AG04450 (cell line): ENCODE measurements at regions not wholly inside any gene's neighbourhood (a gene's known extent, or its start where the extent isn't known, plus 50 kb on each side); places are given as distances from the start of the nearest gene placed in this dataset.
"Not testable (repeated sequence)": the region's sequence is repeated elsewhere in the genome, so short reads cannot be mapped to it uniquely, and the experiment has no call there.

Experiments used
- CTCF ChIA-PET: fragments of 300-600, 350-600 bp; formaldehyde crosslinking; extraction: SDS; loops from one replicate; lab custom pipeline; 2022; ENCODE audit warnings: antibody characterized with exemption, inconsistent platforms; lab: Charles Lee
- POLR2A ChIA-PET: fragments of 350-600 bp; formaldehyde crosslinking; extraction: SDS; loops from one replicate; lab custom pipeline; 2021; ENCODE audit warnings: antibody characterized with exemption, inconsistent platforms; lab: Yijun Ruan, JAX
- DNase-seq: peaks from one replicate; pipeline ENCODE4 v3.0.0-alpha.2; 2011; ENCODE audit warnings: low read depth, low spot score
- H3K27ac ChIP-seq: one replicate; pipeline ENCODE4 v1.5.1; 2012; ENCODE audit warnings: low read depth, low read length, control low read depth
- H3K27me3 ChIP-seq: one replicate; pipeline ENCODE4 v1.6.0; 2012; ENCODE audit warnings: low read length; ENCODE audit not compliant: control insufficient read depth, insufficient read depth
- H3K4me3 ChIP-seq: 2 replicates; pipeline ENCODE4 v1.5.1; 2011; ENCODE audit warnings: mild to moderate bottlenecking, low read depth, low read length, control low read depth
- H3K9me3 ChIP-seq: 2 replicates; pipeline ENCODE4 v1.5.1; 2012; ENCODE audit warnings: low read length; ENCODE audit not compliant: control insufficient read depth, insufficient read depth
- TF ChIP-seq, protein P1 (sequence below): IDR thresholded peaks from 2 replicates; pipeline ENCODE4 v1.5.1; 2011; ENCODE audit warnings: low read depth, low read length, control low read depth, inconsistent platforms

DNA sequence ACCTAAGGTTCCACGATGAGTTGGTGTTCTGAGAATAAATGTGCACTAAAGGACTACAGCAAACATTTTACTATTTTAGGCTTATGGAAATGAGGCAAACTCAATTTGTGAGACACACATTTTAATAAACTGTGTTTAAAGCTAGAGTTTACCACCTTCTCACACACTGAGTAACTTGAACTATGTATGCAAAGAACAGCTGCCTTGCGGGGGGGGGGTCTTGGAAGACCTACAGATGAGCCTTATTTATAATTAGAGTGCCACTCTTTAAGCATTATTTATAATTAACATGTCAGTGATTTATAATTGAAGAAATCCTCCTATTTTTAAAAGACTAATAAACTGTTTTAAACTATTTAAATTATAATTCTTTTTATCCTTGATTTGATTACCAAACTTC, 300.4 kb downstream of the DLEU7 start:
- Histone ChIP-seq H3K27me3 (no peaks in the 10 kb centered on the region), H3K4me3 (no peak overlapping the region), H3K9me3 (no peaks in the 10 kb centered on the region), H3K27ac (no peak overlapping the region)
- ChIA-PET POLR2A (interaction anchor here (0.6 to 0.9 kb wide), 2 partner anchors 417 to 546 kb away, joined by 3 to 5 read pairs; no protein-coding TSS in a partner anchor), CTCF (interaction anchor here (1.1 kb wide), 1 partner anchor 14 kb away, joined by 3 read pairs; no protein-coding TSS in a partner anchor)
- no peak for DNase-seq
- TF ChIP-seq, protein P1, sequence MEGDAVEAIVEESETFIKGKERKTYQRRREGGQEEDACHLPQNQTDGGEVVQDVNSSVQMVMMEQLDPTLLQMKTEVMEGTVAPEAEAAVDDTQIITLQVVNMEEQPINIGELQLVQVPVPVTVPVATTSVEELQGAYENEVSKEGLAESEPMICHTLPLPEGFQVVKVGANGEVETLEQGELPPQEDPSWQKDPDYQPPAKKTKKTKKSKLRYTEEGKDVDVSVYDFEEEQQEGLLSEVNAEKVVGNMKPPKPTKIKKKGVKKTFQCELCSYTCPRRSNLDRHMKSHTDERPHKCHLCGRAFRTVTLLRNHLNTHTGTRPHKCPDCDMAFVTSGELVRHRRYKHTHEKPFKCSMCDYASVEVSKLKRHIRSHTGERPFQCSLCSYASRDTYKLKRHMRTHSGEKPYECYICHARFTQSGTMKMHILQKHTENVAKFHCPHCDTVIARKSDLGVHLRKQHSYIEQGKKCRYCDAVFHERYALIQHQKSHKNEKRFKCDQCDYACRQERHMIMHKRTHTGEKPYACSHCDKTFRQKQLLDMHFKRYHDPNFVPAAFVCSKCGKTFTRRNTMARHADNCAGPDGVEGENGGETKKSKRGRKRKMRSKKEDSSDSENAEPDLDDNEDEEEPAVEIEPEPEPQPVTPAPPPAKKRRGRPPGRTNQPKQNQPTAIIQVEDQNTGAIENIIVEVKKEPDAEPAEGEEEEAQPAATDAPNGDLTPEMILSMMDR: no peak

DNA sequence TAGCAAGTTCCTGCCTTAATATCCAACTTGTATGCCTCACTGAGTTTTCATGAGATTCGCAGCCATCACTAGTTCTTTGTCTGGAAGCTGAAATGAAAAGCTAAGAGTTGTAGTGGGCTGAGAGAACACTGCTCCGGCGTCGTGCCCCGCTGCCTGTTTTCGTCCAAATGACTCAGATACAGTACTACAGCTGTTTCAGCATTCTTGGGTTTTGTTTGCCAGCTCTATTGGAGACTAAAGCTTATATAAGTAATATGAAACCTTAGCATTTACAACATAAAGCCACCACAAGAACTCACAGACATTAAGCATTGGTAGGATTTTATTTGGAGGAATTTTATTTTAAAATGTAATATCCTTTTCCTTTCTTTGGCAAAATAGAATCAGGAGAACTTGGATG, 299.7 kb downstream of the DLEU7 start:
- CTCF ChIA-PET: interaction anchor here (1.1 kb wide), 1 partner anchor 14 kb away, joined by 3 read pairs; no protein-coding TSS in a partner anchor
- DNase-seq: peak; percentile 77
- POLR2A ChIA-PET: interaction anchor here (0.9 kb wide), 1 partner anchor 418 kb away, joined by 3 read pairs; no protein-coding TSS in a partner anchor
- TF ChIP-seq, protein P1: no peak
- Histone ChIP-seq H3K27me3 (no peaks in the 10 kb centered on the region), H3K4me3 (peak overlapping the region; percentile 29), H3K9me3 (no peaks in the 10 kb centered on the region), H3K27ac (peak overlapping the region; percentile 11)

DNA sequence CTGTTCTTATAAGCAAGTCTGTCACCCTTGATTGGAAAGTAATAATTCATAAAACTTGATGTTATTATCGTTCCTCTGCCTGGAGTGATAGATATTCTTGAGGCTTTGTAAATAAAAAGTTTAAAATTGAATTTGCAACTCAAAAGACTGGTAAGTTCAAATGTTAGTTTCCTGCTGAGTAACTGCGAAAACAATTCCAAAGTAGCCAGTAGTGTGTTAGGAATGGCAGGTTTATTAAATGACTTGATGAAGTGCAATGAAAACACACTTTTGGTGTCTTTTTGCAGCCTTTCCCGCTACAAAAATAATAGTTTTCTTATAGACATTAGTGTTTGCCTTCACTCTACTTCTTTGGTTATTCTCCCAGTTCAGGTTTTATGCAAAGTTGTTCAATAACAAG, 299.3 kb downstream of the DLEU7 start:
- ChIA-PET CTCF (interaction anchor here (1.1 kb wide), 1 partner anchor 15 kb away, joined by 3 read pairs; no protein-coding TSS in a partner anchor), POLR2A (interaction anchor here (0.9 kb wide), 1 partner anchor 418 kb away, joined by 3 read pairs; no protein-coding TSS in a partner anchor)
- no peak for DNase-seq
- TF ChIP-seq, protein P1: no peak
- H3K27ac ChIP-seq: no peak overlapping the region
- H3K27me3 ChIP-seq: no peaks in the 10 kb centered on the region
- H3K9me3 ChIP-seq: no peaks in the 10 kb centered on the region
- no peak overlapping the region; the same call in 1 of the 2 replicates for H3K4me3 ChIP-seq

- DNase-seq, H3K27ac ChIP-seq, POLR2A ChIA-PET, H3K9me3 ChIP-seq, CTCF ChIA-PET, H3K4me3 ChIP-seq, H3K27me3 ChIP-seq: not testable (repeated sequence)
These were observed 296.3 kb downstream of the DLEU7 start for GRCh38 chr13:50547175-50547574.

DNA sequence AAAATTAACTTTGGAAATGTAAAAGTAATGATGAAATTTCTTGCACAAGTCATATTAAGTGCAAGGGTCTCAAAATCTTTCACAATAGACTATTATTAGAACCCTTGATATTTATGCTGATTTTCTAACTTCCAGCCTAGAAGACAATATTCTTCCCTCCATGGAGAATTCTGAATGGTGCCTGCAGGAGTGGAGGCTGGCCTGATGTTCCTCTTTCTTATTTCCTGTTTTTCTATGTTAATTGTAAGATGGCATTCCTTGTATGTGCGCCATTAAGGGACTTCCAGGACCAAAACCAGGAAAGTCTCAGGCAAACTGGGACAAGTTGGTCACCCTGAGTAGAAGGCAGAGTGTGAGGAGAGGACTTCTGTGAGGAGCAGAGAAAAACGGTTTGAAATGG, 294.9 kb downstream of the DLEU7 start:
- ChIA-PET CTCF (interaction anchor here (1.3 kb wide), 1 partner anchor 464 kb away, joined by 4 read pairs; no protein-coding TSS in a partner anchor), POLR2A (no interaction called here)
- TF ChIP-seq, protein P1: no peak
- Histone ChIP-seq H3K9me3 (no peaks in the 10 kb centered on the region), H3K4me3 (no peak overlapping the region), H3K27me3 (no peaks in the 10 kb centered on the region), H3K27ac (no peak overlapping the region)
- DNase-seq: no peak
